ENCODE measurements at regions not wholly inside any gene's neighbourhood (a gene's known extent, or its start where the extent isn't known, plus 50 kb on each side); places are given as distances from the start of the nearest gene placed in this dataset.

DNA sequence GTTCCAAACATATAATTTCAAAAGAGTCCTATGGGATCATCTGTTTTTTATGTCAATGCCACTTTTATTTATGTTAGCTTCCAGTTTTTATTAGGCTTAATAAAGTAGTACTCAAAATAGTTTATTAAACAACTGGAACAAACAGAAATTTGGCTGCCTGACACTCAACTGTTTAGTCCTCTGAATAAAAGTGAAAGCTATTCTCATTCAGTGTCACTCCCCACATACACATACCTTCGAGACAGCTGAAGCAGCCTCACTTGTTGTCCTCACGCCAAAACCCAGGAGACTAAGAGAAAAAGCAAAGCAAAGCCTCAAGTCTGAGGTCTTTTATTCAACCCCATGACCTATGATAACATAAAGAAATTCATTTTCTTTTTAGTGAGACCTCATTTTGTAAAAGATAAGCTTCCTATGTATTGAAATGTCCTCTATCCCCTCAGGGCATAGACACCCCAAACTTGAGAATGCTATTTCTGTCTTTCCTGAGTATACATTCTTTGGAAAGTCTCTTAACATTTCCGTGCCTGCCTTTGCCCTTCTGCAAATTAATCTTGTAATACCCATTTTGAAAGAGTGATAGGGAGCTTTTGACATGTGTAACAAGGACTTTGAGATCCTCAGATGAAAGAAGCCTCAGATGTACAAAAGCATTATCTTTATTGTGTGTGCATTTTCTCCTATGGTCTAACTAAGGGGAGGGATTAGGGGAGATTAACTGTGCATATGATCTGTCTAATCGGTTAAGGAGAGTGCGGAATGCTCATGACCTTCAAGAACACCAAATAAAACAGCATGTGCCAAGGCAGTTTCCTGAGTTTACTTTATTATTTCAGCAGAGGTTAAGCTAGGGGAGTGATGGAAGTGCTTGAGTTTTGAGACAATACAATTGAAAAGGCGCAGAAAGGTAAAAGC is 1523.7 kb upstream of the PIK3C3 start:
- no peaks in the 10 kb centered on the region for H3K4me1 ChIP-seq (ENCODE audit: low read length)
- H3K9me3 ChIP-seq (ENCODE audit: low read length) = 0 out of 2 replicates have a peak, but pooled peaks cover 6% of the 10 kb centered on the region
- no peak overlapping the region for H3K27ac ChIP-seq (ENCODE audit: low read length)
- no peaks in the 10 kb centered on the region for H4K20me1 ChIP-seq (ENCODE audit: insufficient read depth, low read depth, low read length)
- H3K36me3 ChIP-seq (ENCODE audit: insufficient read depth, low read length) = no peaks in the 10 kb centered on the region
- no peaks in the 10 kb centered on the region for H3K27me3 ChIP-seq (ENCODE audit: low read length)
- H3K4me3 ChIP-seq (ENCODE audit: low read length) = no peak overlapping the region
- no peaks in the 10 kb centered on the region for H3K9me2 ChIP-seq (replicated peaks; ENCODE audit: insufficient read depth, low read length)
- H2AFZ ChIP-seq (ENCODE audit: low read length) = no peak overlapping the region
- no peak overlapping the region for H3K4me2 ChIP-seq (ENCODE audit: low read depth, low read length, poor library complexity, severe bottlenecking)
- no peaks in the 10 kb centered on the region for H3K79me2 ChIP-seq (ENCODE audit: low read length)
- DNase-seq = no peak
- H3K9ac ChIP-seq (ENCODE audit: low read length) = no peak overlapping the region

GRCh38 chr18:40423291-40423690 is 1531.7 kb upstream of the PIK3C3 start:
- no peaks in the 10 kb centered on the region for H3K36me3 ChIP-seq (ENCODE audit: insufficient read depth, low read length)
- H3K4me2 ChIP-seq (ENCODE audit: low read depth, low read length, poor library complexity, severe bottlenecking) = no peak overlapping the region
- H3K79me2 ChIP-seq (ENCODE audit: low read length) = no peaks in the 10 kb centered on the region
- no peaks in the 10 kb centered on the region for H4K20me1 ChIP-seq (ENCODE audit: insufficient read depth, low read depth, low read length)
- H3K4me3 ChIP-seq (ENCODE audit: low read length) = no peak overlapping the region
- peaks cover 42% of the 10 kb centered on the region for H3K9me3 ChIP-seq (ENCODE audit: low read length)
- H3K27ac ChIP-seq (ENCODE audit: low read length) = no peak overlapping the region
- DNase-seq = no peak
- H2AFZ ChIP-seq (ENCODE audit: low read length) = no peak overlapping the region
- no peaks in the 10 kb centered on the region for H3K4me1 ChIP-seq (ENCODE audit: low read length)
- no peaks in the 10 kb centered on the region for H3K9me2 ChIP-seq (replicated peaks; ENCODE audit: insufficient read depth, low read length)
- H3K9ac ChIP-seq (ENCODE audit: low read length) = no peak overlapping the region
- no peaks in the 10 kb centered on the region for H3K27me3 ChIP-seq (ENCODE audit: low read length)

- Histone ChIP-seq H3K36me3 (ENCODE audit: insufficient read depth, low read length) (no peaks in the 10 kb centered on the region), H3K9ac (ENCODE audit: low read length) (no peak overlapping the region), H3K9me3 (ENCODE audit: low read length) (peaks cover 42% of the 10 kb centered on the region), H4K20me1 (ENCODE audit: insufficient read depth, low read depth, low read length) (no peaks in the 10 kb centered on the region), H3K27me3 (ENCODE audit: low read length) (no peaks in the 10 kb centered on the region), H3K79me2 (ENCODE audit: low read length) (no peaks in the 10 kb centered on the region), H3K4me1 (ENCODE audit: low read length) (no peaks in the 10 kb centered on the region), H3K4me3 (ENCODE audit: low read length) (no peak overlapping the region), H2AFZ (ENCODE audit: low read length) (no peak overlapping the region), H3K4me2 (ENCODE audit: low read depth, low read length, poor library complexity, severe bottlenecking) (no peak overlapping the region), H3K9me2 (replicated peaks; ENCODE audit: insufficient read depth, low read length) (no peaks in the 10 kb centered on the region), H3K27ac (ENCODE audit: low read length) (no peak overlapping the region)
- DNase-seq = no peak
Measured at GRCh38 chr18:40420675-40421074, 1534.4 kb upstream of the PIK3C3 start.

GRCh38 chr18:40417501-40417900 is 1537.5 kb upstream of the PIK3C3 start:
- no peak for DNase-seq
- Histone ChIP-seq H3K9me3 (ENCODE audit: low read length) (peaks cover 31% of the 10 kb centered on the region), H3K27ac (ENCODE audit: low read length) (no peak overlapping the region), H3K27me3 (ENCODE audit: low read length) (no peaks in the 10 kb centered on the region), H3K4me1 (ENCODE audit: low read length) (no peaks in the 10 kb centered on the region), H2AFZ (ENCODE audit: low read length) (no peak overlapping the region), H3K4me3 (ENCODE audit: low read length) (no peak overlapping the region), H3K9me2 (replicated peaks; ENCODE audit: insufficient read depth, low read length) (no peaks in the 10 kb centered on the region), H4K20me1 (ENCODE audit: insufficient read depth, low read depth, low read length) (no peaks in the 10 kb centered on the region), H3K36me3 (ENCODE audit: insufficient read depth, low read length) (no peaks in the 10 kb centered on the region), H3K9ac (ENCODE audit: low read length) (no peak overlapping the region), H3K4me2 (ENCODE audit: low read depth, low read length, poor library complexity, severe bottlenecking) (no peak overlapping the region), H3K79me2 (ENCODE audit: low read length) (no peaks in the 10 kb centered on the region)

GRCh38 chr18:40415821-40416220 is 1539.2 kb upstream of the PIK3C3 start:
- Histone ChIP-seq H4K20me1 (ENCODE audit: insufficient read depth, low read depth, low read length) (no peaks in the 10 kb centered on the region), H3K27me3 (ENCODE audit: low read length) (no peaks in the 10 kb centered on the region), H3K79me2 (ENCODE audit: low read length) (no peaks in the 10 kb centered on the region), H3K4me2 (ENCODE audit: low read depth, low read length, poor library complexity, severe bottlenecking) (no peak overlapping the region), H3K9ac (ENCODE audit: low read length) (no peak overlapping the region), H3K36me3 (ENCODE audit: insufficient read depth, low read length) (no peaks in the 10 kb centered on the region), H3K9me3 (ENCODE audit: low read length) (peaks cover 19% of the 10 kb centered on the region), H3K9me2 (replicated peaks; ENCODE audit: insufficient read depth, low read length) (no peaks in the 10 kb centered on the region), H3K4me1 (ENCODE audit: low read length) (no peaks in the 10 kb centered on the region), H2AFZ (ENCODE audit: low read length) (no peak overlapping the region), H3K4me3 (ENCODE audit: low read length) (no peak overlapping the region), H3K27ac (ENCODE audit: low read length) (no peak overlapping the region)
- no peak for DNase-seq

- Histone ChIP-seq H3K9me3 (ENCODE audit: low read length) (peaks cover 14% of the 10 kb centered on the region), H4K20me1 (ENCODE audit: insufficient read depth, low read depth, low read length) (no peaks in the 10 kb centered on the region), H3K4me2 (ENCODE audit: low read depth, low read length, poor library complexity, severe bottlenecking) (no peak overlapping the region), H3K27me3 (ENCODE audit: low read length) (no peaks in the 10 kb centered on the region), H3K27ac (ENCODE audit: low read length) (no peak overlapping the region), H3K4me1 (ENCODE audit: low read length) (no peaks in the 10 kb centered on the region), H3K9ac (ENCODE audit: low read length) (no peak overlapping the region), H3K9me2 (replicated peaks; ENCODE audit: insufficient read depth, low read length) (no peaks in the 10 kb centered on the region), H2AFZ (ENCODE audit: low read length) (no peak overlapping the region), H3K36me3 (ENCODE audit: insufficient read depth, low read length) (no peaks in the 10 kb centered on the region), H3K4me3 (ENCODE audit: low read length) (no peak overlapping the region), H3K79me2 (ENCODE audit: low read length) (no peaks in the 10 kb centered on the region)
- DNase-seq = no peak
Measured at GRCh38 chr18:40415176-40415791, 1539.8 kb upstream of the PIK3C3 start.

DNA sequence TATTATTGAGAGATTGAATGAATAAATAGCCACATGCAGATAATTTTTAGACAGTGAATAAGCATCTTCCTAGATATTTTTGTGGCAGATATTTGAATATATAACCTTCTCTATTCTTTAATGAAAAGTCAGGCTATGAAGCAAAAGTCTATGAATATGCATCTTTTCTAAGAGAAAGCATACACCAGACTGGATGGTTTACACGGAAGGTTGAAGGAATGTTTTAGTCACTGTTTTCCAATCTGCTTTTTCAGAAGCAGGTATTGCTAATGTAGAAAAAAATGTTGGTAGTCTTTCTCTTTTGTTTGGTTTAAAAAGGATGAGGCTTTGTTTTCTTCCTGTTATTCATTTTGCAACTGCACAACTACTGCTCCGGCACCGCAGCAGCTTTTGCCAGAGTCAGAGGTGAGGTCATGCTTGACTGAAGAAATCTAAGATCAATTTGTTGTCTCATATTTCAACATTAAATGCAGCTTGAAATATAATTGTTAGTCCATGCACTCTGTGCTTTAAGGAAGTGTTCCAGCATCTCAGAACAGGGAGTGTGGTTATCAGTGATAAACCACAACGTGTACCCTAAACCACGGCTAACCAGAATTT is 1540.8 kb upstream of the PIK3C3 start:
- Histone ChIP-seq H3K9ac (ENCODE audit: low read length) (no peak overlapping the region), H3K9me3 (ENCODE audit: low read length) (peaks cover 4% of the 10 kb centered on the region), H2AFZ (ENCODE audit: low read length) (no peak overlapping the region), H3K27ac (ENCODE audit: low read length) (no peak overlapping the region), H3K36me3 (ENCODE audit: insufficient read depth, low read length) (no peaks in the 10 kb centered on the region), H4K20me1 (ENCODE audit: insufficient read depth, low read depth, low read length) (no peaks in the 10 kb centered on the region), H3K27me3 (ENCODE audit: low read length) (no peaks in the 10 kb centered on the region), H3K4me3 (ENCODE audit: low read length) (no peak overlapping the region), H3K4me1 (ENCODE audit: low read length) (no peaks in the 10 kb centered on the region), H3K9me2 (replicated peaks; ENCODE audit: insufficient read depth, low read length) (no peaks in the 10 kb centered on the region), H3K79me2 (ENCODE audit: low read length) (no peaks in the 10 kb centered on the region), H3K4me2 (ENCODE audit: low read depth, low read length, poor library complexity, severe bottlenecking) (no peak overlapping the region)
- DNase-seq = no peak

- Histone ChIP-seq H3K27me3 (ENCODE audit: low read length) (no peaks in the 10 kb centered on the region), H4K20me1 (ENCODE audit: insufficient read depth, low read depth, low read length) (no peaks in the 10 kb centered on the region), H3K4me1 (ENCODE audit: low read length) (no peaks in the 10 kb centered on the region), H3K36me3 (ENCODE audit: insufficient read depth, low read length) (no peaks in the 10 kb centered on the region), H3K9me3 (ENCODE audit: low read length) (peaks cover 6% of the 10 kb centered on the region), H3K9ac (ENCODE audit: low read length) (no peak overlapping the region), H3K79me2 (ENCODE audit: low read length) (no peaks in the 10 kb centered on the region), H3K4me2 (ENCODE audit: low read depth, low read length, poor library complexity, severe bottlenecking) (no peak overlapping the region), H3K9me2 (replicated peaks; ENCODE audit: insufficient read depth, low read length) (no peaks in the 10 kb centered on the region), H3K27ac (ENCODE audit: low read length) (no peak overlapping the region), H3K4me3 (ENCODE audit: low read length) (no peak overlapping the region), H2AFZ (ENCODE audit: low read length) (no peak overlapping the region)
- DNase-seq = no peak
Measured at GRCh38 chr18:40413160-40413559, 1541.9 kb upstream of the PIK3C3 start.

All from Karpas-422 (cell line).